HepG2 (cell line): ENCODE measurements at regions not wholly inside any gene's neighbourhood (a gene's known extent, or its start where the extent isn't known, plus 50 kb on each side); places are given as distances from the start of the nearest gene placed in this dataset.

Source experiments
- ATF2 ChIP-seq: sonication (generic); formaldehyde crosslinking; IDR thresholded peaks from 2 replicates; pipeline ENCODE4 v1.4.0; 2020; ENCODE audit warnings: missing genetic modification reagents
- CTCF ChIP-seq: sonication (generic); formaldehyde crosslinking; IDR thresholded peaks from 2 replicates; pipeline ENCODE4 v1.5.0; 2020; ENCODE audit warnings: mild to moderate bottlenecking, missing genetic modification reagents, moderate library complexity
- EP300 ChIP-seq, 3 experiments: sonication (generic) in 1 of 3; formaldehyde crosslinking in 1 of 3; IDR thresholded peaks; 2 replicates each; pipeline versions ENCODE4 v1.5.1 to v1.6.1; 2011 to 2020; ENCODE audit warnings: low read depth in 2 of 3, low read length in 2 of 3, borderline replicate concordance in 1 of 3, improper control_type of control experiment in 1 of 3, mild to moderate bottlenecking in 1 of 3, missing genetic modification reagents in 1 of 3, moderate library complexity in 1 of 3
- ESRRA ChIP-seq: sonication (generic); formaldehyde crosslinking; IDR thresholded peaks from 2 replicates; pipeline ENCODE4 v1.5.1; 2020; ENCODE audit warnings: mild to moderate bottlenecking, low read depth, missing genetic modification reagents
- GABPA ChIP-seq, 2 experiments: IDR thresholded peaks; 2 replicates each; pipeline ENCODE4 v1.6.1; 2011 to 2016; ENCODE audit warnings: low read depth in 2 of 2, low read length in 1 of 2, missing biosample characterization in 1 of 2, missing genetic modification characterization in 1 of 2
- GLI4 ChIP-seq: sonication (generic); formaldehyde crosslinking; IDR thresholded peaks from 2 replicates; pipeline ENCODE4 v1.5.1; 2020; ENCODE audit warnings: missing genetic modification reagents, mild to moderate bottlenecking, moderate library complexity, borderline replicate concordance
- JUNB ChIP-seq: sonication (generic); formaldehyde crosslinking; IDR thresholded peaks from 2 replicates; pipeline ENCODE4 v1.8.0; 2022; ENCODE audit warnings: missing genetic modification reagents, mild to moderate bottlenecking, borderline replicate concordance
- KIAA2018 ChIP-seq: sonication (generic); formaldehyde crosslinking; IDR thresholded peaks from 2 replicates; pipeline ENCODE4 v1.5.0; 2020; ENCODE audit warnings: mild to moderate bottlenecking, missing genetic modification reagents, borderline replicate concordance
- MAFF ChIP-seq: IDR thresholded peaks from 2 replicates; pipeline ENCODE4 v1.6.1; 2011; ENCODE audit warnings: low read depth, low read length, improper control_type of control experiment
- RAD21 ChIP-seq: fragments of 450-650 bp; formaldehyde crosslinking; IDR thresholded peaks from 2 replicates; pipeline ENCODE4 v1.5.0; 2020; ENCODE audit warnings: mild to moderate bottlenecking
- REST ChIP-seq, 2 experiments: IDR thresholded peaks; 2 replicates each; pipeline ENCODE4 v1.6.1; 2011 to 2012; ENCODE audit warnings: low read length in 2 of 2, borderline replicate concordance in 1 of 2, low read depth in 1 of 2, mild to moderate bottlenecking in 1 of 2, moderate library complexity in 1 of 2

- TF ChIP-seq GABPA (IDR thresholded peaks at IDR 0.05; ENCODE audit: low read depth, low read length) (no peak), GABPA (CRISPR knock-in tag; IDR thresholded peaks at IDR 0.05; ENCODE audit: low read depth) (no peak), GLI4 (no peak), MAFF (no peak), KIAA2018 (CRISPR knock-in tag) (no peak), EP300 (IDR thresholded peaks at IDR 0.05; ENCODE audit: low read depth in 2 of 2, low read length in 2 of 2) (no peak), EP300 (CRISPR knock-in tag; IDR thresholded peaks at IDR 0.05; ENCODE audit: borderline replicate concordance) (no peak), ATF2 (CRISPR knock-in tag) (no peak), RAD21 (CRISPR knock-in tag) (no peak), REST (IDR thresholded peaks at IDR 0.05; ENCODE audit: borderline replicate concordance in 1 of 2, low read depth in 1 of 2, low read length in 2 of 2) (no peak), CTCF (CRISPR knock-in tag) (no peak), ESRRA (CRISPR knock-in tag) (no peak), JUNB (no peak)
These were observed 406.4 kb downstream of the ZSWIM6 start for GRCh38 chr5:61738446-61738845.
